ENCODE measurements at regions not wholly inside any gene's neighbourhood (a gene's known extent, or its start where the extent isn't known, plus 50 kb on each side); places are given as distances from the start of the nearest gene placed in this dataset.

DNA sequence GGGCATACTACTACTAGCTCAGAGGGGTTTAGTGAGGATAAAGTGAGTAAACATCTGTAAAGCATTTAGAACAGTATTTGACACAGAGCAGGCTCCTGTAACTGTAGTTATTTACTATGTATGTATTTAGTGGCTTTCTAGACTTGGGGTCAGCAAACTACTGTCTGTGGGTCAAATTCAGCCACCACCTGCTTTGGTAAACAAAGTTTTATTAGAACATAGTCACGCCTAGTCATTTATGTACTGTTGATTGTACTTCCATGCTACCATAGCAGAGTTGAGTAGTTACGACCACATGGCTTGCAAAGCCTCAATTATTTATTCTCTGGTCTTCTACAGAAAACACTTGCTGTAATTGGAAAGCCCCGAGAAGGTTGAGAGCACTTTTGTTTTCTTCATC lies 248.5 kb upstream of the PLPP4 start:
- H3K4me1 ChIP-seq (ENCODE audit: insufficient read depth, low read length), result no peaks in the 10 kb centered on the region; the same call in 1 of the 2 replicates
- H3K14ac ChIP-seq (ENCODE audit: insufficient read depth, low read length), result no peak overlapping the region
- no peaks in the 10 kb centered on the region for H3K27me3 ChIP-seq (ENCODE audit: insufficient read depth, low read length)
- Mint-ChIP-seq H3K27me3 (ENCODE audit: low read depth) (no peaks in the 10 kb centered on the region; the same call in 1 of the 2 replicates), H3K36me3 (ENCODE audit: insufficient read depth in 1 of 3, low read depth in 3 of 3) (no peaks in the 10 kb centered on the region), H3K27ac (peak overlapping the region in 1 of 3 experiments; percentile 7; a peak in 1 of 7 replicates), H3K9me3 (no peaks in the 10 kb centered on the region; a peak in 2 of 5 replicates), H3K4me3 (no peak overlapping the region), H3K4me1 (0 out of 4 replicates have a peak, but pooled peaks cover 0 to 3% of the 10 kb centered on the region in 2 experiments)
- H3K9ac ChIP-seq (ENCODE audit: extremely low read depth, insufficient read length, low read length), result no peak overlapping the region
- H2BK12ac ChIP-seq (ENCODE audit: insufficient read length, low read depth, low read length), result no peak overlapping the region
- H3T11ph ChIP-seq (ENCODE audit: low read length), result no peak overlapping the region
- no peak overlapping the region for H2BK15ac ChIP-seq (ENCODE audit: low read depth, low read length)
- H3K79me2 ChIP-seq (ENCODE audit: insufficient read depth, low read length), result no peaks in the 10 kb centered on the region
- TF ChIP-seq, protein P1, sequence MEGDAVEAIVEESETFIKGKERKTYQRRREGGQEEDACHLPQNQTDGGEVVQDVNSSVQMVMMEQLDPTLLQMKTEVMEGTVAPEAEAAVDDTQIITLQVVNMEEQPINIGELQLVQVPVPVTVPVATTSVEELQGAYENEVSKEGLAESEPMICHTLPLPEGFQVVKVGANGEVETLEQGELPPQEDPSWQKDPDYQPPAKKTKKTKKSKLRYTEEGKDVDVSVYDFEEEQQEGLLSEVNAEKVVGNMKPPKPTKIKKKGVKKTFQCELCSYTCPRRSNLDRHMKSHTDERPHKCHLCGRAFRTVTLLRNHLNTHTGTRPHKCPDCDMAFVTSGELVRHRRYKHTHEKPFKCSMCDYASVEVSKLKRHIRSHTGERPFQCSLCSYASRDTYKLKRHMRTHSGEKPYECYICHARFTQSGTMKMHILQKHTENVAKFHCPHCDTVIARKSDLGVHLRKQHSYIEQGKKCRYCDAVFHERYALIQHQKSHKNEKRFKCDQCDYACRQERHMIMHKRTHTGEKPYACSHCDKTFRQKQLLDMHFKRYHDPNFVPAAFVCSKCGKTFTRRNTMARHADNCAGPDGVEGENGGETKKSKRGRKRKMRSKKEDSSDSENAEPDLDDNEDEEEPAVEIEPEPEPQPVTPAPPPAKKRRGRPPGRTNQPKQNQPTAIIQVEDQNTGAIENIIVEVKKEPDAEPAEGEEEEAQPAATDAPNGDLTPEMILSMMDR (conservative IDR thresholded peaks at IDR 0.05), result no peak
- no peaks in the 10 kb centered on the region for H4K20me1 ChIP-seq (ENCODE audit: control insufficient read depth, insufficient read depth, insufficient read length)
- H3K18ac ChIP-seq (ENCODE audit: insufficient read length, low read depth, low read length), result no peak overlapping the region
- H4K8ac ChIP-seq (replicated peaks; ENCODE audit: insufficient read length, low read depth, low read length), result no peak overlapping the region
- H4K5ac ChIP-seq (ENCODE audit: insufficient read length, low read depth, low read length), result no peak overlapping the region
- no peak overlapping the region for H3K27ac ChIP-seq (ENCODE audit: insufficient read length, low read depth, low read length)
- no peak overlapping the region for H2BK120ac ChIP-seq (ENCODE audit: low read depth, low read length, poor library complexity, severe bottlenecking)
- no peak overlapping the region for H2BK20ac ChIP-seq (ENCODE audit: low read depth, low read length, poor library complexity, severe bottlenecking)
- H3K23me2 ChIP-seq (ENCODE audit: insufficient read length, low read depth, low read length, poor library complexity, severe bottlenecking), result no peaks in the 10 kb centered on the region
- no peak for DNase-seq
- WGBS (ENCODE audit: extremely low coverage, insufficient read length, low lambda C conversion rate), result no CpG with 5 or more reads among the region's 3 CpGs
- H3K23ac ChIP-seq (ENCODE audit: insufficient read length, low read depth, low read length), result no peak overlapping the region
- H2AFZ ChIP-seq (ENCODE audit: low read length), result no peak overlapping the region
- no peak overlapping the region for H3K4me2 ChIP-seq (ENCODE audit: insufficient read depth, insufficient read length, low read length)
- H3K4ac ChIP-seq (ENCODE audit: low read depth, low read length), result no peak overlapping the region
- no peak overlapping the region for H3K56ac ChIP-seq (ENCODE audit: insufficient read length, low read depth, low read length)
- no peaks in the 10 kb centered on the region for H3K9me3 ChIP-seq (ENCODE audit: control insufficient read depth, low read depth, low read length)
- no peaks in the 10 kb centered on the region for H3K79me1 ChIP-seq (ENCODE audit: insufficient read depth, low read depth, low read length, poor library complexity, severe bottlenecking)
- H4K91ac ChIP-seq (ENCODE audit: insufficient read length, low read depth, low read length), result no peak overlapping the region
- H2BK5ac ChIP-seq (ENCODE audit: insufficient read length, low read length), result no peak overlapping the region
- no peak overlapping the region for H2AK5ac ChIP-seq (ENCODE audit: insufficient read length, low read length)

Data from H9 (cell line).